Left cardiac atrium (tissue), 4 donors: ENCODE measurements at regions not wholly inside any gene's neighbourhood (a gene's known extent, or its start where the extent isn't known, plus 50 kb on each side); places are given as distances from the start of the nearest gene placed in this dataset.
"Not testable (repeated sequence)": the region's sequence is repeated elsewhere in the genome, so short reads cannot be mapped to it uniquely, and the experiment has no call there.

Experiments
- ATAC-seq, 2 donors: fragments of 200-7000 bp; cut with Tn5 transposase; one replicate each; pipeline ENCODE4 v1.9.1; 2020; ENCODE audit warnings: mild to moderate bottlenecking in 2 of 2, moderate library complexity in 2 of 2
- DNase-seq: peaks from one replicate; pipeline ENCODE4 v3.0.0-alpha.2; 2020
- intact Hi-C, 2 donors: fragments of 100-400 bp; cut with DNase I; formaldehyde crosslinking; loops; one replicate each; pipeline versions ENCODE4 v1.14.1 to v1.15.1; 2022 to 2023
- donor health status: DM: no; HTN: yes; CAD: no.
- donor health status: DM: no; HTN: yes; CAD: no; lungs with severe emphysema.
- donor health status: DM: yes; HTN: yes; CAD: no.
- donor health status: Dilated cardiomyopathy.

DNA sequence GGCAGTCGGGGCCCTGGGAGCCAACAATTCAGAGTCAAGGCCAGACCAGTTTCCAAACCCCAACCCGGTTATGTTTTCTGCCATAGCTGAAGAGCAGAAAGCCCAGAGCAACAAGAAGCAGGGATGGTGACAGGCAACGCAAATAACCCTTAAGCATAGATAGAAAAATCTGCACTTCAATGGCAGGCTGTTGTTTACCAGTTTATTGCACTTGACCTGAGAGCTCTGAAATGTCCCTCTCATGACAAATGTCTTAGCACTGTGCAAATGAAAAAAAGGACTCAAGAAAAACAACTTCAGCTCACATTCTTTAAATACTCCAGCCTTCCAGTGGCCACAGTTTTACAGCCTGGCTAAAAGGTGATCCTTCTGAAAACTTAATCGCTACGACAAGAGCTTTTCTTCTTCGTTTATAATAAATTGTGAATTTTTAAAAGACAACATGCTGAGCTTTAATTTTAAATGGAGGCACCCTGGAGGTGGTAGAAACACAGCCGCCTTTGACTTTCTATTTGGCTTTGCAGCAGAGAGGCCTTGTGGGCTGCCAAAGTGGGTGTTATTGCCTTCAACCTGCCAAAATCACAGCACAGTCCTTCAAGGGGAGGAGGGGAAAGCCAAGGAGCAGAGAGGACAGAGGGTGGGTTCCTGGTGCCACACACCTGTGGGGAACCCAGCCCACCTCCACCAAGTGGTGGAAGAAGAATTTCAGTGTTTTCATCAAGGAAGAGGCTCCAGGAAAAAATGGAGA, 289.5 kb upstream of the CDYL start:
- intact Hi-C loops = no loop called here
- ATAC-seq (peak in 1 of 2 donors; percentile 55), DNase-seq (no peak)

DNA sequence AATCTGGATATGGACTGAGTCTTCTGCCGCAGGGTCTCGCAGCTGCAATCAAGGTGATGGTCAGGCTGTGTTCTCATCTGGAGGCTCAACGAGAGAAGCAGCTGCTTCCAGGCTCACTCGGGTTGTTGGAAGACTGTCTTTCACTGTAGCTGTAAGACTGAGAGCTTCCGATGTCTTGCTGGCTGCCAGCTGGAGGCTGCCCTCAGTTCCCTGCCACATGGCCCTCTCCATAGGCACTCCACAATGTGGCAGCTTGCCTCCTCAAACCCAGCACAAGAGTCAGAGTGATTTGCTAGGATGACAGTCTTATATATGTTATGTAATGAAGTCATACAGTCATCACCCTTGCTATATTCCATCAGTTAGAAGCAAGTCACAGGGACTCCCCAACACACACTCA, 290.5 kb upstream of the CDYL start:
- no peak for ATAC-seq
- no peak for DNase-seq
- intact Hi-C loops = no loop called here

GRCh38 chr6:4482461-4482860, 293.7 kb upstream of the CDYL start:
- DNase-seq (no peak), ATAC-seq (no peak)
- intact Hi-C loops = no loop called here

GRCh38 chr6:4480788-4481735, 295.1 kb upstream of the CDYL start:
- no peak for ATAC-seq
- intact Hi-C loops = no loop called here
- DNase-seq = no peak

GRCh38 chr6:4478098-4478497, 298.1 kb upstream of the CDYL start:
- intact Hi-C loops = no loop called here
- DNase-seq = no peak
- ATAC-seq = no peak

DNA sequence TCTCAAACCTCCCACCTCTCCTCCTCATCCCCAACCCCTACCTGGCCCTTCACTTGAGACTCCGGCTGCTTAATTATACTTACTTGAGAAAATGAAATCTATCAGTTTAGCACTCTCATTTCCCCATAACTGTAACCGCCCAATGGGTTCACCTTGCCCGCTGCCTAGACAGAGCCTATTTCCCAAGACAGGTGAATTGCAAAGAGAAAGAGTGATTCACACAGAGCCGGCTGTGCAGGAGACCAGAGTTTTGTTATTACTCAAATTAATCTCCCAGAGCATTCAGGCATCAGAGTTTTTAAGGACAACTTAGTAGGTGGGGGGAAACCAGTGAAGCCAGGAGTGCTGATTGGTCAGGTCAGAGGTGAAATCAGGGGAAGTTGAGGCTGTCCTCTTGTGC, 301.4 kb upstream of the CDYL start:
- intact Hi-C loops = no loop called here
- DNase-seq (no peak), ATAC-seq (no peak)

GRCh38 chr6:4472969-4473642, 303.1 kb upstream of the CDYL start:
- ATAC-seq (no peak), DNase-seq (no peak)
- intact Hi-C loops = no loop called here

GRCh38 chr6:4472222-4472621, 304.0 kb upstream of the CDYL start:
- ATAC-seq = no peak

GRCh38 chr6:4471515-4471914, 304.7 kb upstream of the CDYL start:
- DNase-seq, ATAC-seq, intact Hi-C loops: not testable (repeated sequence)

More at GRCh38 chr6:4472222-4472621, 304.0 kb upstream of the CDYL start:
- no peak for DNase-seq
- intact Hi-C loops = no loop called here

DNA sequence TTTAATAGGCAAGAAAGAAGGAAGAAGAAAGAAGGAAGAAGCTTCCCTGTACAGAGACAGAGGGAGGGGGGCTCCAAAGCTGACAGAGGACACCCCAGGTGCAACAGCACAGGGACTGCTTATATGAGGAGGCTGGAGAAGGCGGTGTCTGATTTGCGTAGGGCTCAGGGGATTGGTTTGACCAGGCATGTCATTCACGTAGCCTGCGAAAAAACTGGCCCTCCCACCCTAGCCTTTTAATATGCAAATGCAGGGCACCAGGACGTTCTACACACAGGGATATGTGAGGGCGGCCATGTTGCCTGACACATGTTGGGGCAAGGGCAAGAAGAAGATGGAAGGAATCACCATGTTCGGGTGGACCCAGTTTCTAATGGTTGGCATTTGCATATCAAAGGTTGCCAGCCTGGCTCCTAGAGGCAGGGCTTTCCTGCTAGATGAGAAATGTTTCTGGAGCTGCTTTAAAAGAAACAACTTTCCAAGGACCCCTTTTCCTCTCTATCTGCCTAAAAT, 305.4 kb upstream of the CDYL start:
- intact Hi-C loops = no loop called here

GRCh38 chr6:4466769-4467480, 309.3 kb upstream of the CDYL start:
- intact Hi-C loops = no loop called here

More for the DNA sequence above, 305.4 kb upstream of the CDYL start:
- DNase-seq = no peak
- no peak for ATAC-seq

GRCh38 chr6:4466261-4466660, 309.9 kb upstream of the CDYL start:
- no peak for ATAC-seq
- intact Hi-C loops = no loop called here
- no peak for DNase-seq

More at GRCh38 chr6:4466769-4467480, 309.3 kb upstream of the CDYL start:
- ATAC-seq = no peak
- no peak for DNase-seq

DNA sequence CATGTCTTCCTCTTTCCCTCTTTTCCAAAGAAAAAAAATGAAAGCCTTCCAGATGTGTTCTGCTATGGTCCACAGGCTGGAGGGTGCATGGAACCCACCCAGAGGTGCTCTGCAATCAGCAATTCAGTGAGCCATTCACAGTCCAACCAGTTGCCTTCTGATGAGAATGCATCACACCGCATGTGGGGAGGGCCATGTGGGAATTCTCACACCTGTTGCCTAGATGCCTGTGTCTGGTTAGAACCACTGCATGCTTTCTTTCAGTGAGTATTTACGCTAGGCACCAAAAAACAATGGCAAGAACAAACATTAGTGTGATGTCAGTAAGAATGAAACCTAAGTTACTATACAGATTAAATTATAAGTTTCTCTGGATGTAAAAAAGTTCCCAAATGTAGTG, 311.6 kb upstream of the CDYL start:
- no peak for DNase-seq
- no peak for ATAC-seq
- intact Hi-C loops = no loop called here

- intact Hi-C loops = no loop called here
- ATAC-seq = no peak
- no peak for DNase-seq
These were observed 313.0 kb upstream of the CDYL start for GRCh38 chr6:4463236-4463635.

- ATAC-seq = peak; percentile 86 to 89
These were observed 315.4 kb upstream of the CDYL start for GRCh38 chr6:4460586-4461475.

DNA sequence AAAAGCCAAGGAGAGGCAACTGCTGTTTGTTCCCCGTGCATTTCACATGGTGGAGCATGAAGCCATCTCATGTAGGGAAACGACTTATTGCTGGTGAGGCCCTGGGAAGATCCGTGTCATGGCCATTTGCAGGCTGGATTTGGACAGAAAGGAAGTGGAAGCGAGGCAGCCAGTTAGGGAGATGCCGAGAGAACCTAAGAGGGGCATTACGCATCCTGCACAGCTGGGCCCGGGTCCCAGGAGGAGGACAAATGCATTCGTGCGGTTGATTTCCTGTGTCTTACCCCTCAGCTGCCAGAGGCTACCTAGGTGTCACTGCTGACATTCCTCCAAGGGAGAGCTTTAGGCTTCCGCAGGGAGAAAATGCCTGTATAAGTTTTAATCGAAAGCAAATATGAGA, 316.2 kb upstream of the CDYL start:
- DNase-seq (no peak), ATAC-seq (no peak)
- intact Hi-C loops = no loop called here

More at GRCh38 chr6:4460586-4461475, 315.4 kb upstream of the CDYL start:
- intact Hi-C loops = no loop called here
- peak; percentile 69 for DNase-seq

- peak in 1 of 2 donors; percentile 63 for ATAC-seq
- intact Hi-C loops = no loop called here
- peak; percentile 37 for DNase-seq
These were observed 317.2 kb upstream of the CDYL start for GRCh38 chr6:4459032-4459431.

- ATAC-seq = no peak
- intact Hi-C loops = no loop called here
- DNase-seq = no peak
These were observed 316.3 kb upstream of the ECI2 start for GRCh38 chr6:4451718-4452117.
